Muscle of arm (tissue), 1 donor: ENCODE measurements at regions not wholly inside any gene's neighbourhood (a gene's known extent, or its start where the extent isn't known, plus 50 kb on each side); places are given as distances from the start of the nearest gene placed in this dataset.
"Not testable (repeated sequence)": the region's sequence is repeated elsewhere in the genome, so short reads cannot be mapped to it uniquely, and the experiment has no call there.

Source experiments
- DNase-seq: peaks from one replicate; pipeline ENCODE4 v3.0.0-alpha.2; 2013

DNA sequence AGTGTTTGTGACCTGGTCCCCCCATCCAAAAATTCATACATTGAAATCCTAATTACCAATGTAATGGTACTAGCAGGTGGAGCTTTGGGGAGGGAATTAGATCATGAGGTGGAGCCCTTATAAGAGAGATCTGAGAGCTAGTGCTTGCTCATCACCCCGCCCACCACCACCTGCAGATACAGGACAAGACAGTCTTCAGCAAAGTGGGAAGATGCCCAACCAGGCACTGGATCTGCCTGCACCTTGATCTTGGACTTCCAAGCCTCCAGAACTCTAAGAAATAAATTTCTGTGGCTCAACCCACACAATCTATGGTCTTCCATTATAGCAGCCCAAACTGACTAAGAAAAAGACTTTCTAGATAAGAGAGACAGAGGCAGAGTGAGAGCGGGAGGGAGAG lies 343.4 kb downstream of the LRRIQ3 start:
- DNase-seq: no peak

GRCh38 chr1:73842436-73842835 lies 355.5 kb downstream of the LRRIQ3 start:
- no peak for DNase-seq

DNA sequence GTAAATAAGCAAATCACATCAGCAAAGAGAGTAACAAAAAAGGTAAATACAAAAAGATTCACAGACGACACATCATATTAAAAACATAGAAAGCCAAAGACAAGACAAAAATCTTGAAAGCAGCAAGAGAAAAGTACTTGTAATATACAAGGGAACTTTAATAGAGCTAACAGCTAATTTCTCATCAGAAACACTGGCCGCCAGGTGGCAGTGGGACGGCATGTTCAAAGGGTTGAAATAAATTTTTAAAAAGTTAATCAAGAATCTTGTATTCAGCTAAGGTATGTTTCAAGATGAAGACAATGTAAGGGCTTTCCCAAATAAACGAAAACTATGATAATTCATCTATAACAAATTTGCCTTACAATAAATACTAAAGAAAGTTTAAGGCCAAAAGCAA lies 358.1 kb downstream of the LRRIQ3 start:
- DNase-seq: no peak

DNA sequence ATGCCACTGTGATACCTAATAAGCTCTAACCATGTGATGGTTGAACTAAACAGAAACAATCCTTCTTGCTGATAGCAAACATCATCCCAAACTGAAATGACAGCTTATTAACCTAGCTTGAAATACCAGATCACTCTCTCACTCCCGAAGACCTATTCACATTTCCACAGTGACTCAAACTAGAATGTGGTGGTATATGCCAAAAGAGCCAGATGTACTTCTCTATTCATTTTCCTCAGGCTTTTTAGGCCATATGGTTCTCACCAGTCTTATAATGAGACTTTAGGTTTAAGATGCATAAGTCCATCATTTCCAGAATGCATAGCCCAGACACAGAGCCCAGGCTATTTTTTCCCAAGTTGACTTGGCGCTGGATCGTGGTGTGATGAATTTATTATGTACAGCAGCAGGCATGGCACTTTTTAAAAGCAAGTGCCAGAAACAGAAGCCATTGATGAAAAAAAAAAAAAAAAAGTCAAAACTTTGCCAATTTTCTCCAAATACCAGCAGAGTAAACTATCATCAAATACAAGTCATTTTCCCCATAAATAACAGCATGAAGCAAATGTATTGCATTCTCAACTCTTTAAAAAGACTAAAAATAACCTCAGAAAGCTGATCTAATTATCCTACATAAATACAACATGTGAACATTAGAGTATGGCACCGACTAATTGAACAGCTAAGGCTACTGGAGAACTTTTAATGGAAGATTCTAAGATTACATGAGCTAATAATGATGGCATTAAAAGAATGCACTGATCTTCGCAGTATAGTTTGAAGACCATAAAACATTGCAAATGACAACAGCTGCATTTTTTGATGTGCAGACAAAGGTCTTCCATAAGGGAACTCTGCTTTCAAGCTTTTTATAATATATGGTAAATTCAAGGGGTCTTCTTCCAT lies 365.4 kb downstream of the LRRIQ3 start:
- no peak for DNase-seq

DNA sequence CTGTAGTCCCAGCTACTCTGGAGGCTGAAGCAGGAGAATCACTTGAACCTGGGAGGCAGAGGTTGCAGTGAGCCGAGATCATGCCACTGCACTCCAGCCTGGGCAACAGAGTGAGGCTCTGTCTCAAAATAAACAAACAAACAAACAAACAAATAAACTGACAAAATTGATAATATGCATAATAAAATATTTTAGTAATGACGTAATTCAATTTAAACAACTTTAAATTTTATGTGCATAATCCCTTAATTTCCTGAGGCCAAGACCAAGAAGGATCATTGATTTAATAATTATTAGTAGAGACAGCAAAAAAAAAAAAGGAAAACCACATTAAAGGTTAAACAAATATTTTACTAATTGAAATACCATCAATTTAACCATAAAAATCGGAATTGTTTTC lies 370.7 kb downstream of the LRRIQ3 start:
- not testable (repeated sequence) for DNase-seq

DNA sequence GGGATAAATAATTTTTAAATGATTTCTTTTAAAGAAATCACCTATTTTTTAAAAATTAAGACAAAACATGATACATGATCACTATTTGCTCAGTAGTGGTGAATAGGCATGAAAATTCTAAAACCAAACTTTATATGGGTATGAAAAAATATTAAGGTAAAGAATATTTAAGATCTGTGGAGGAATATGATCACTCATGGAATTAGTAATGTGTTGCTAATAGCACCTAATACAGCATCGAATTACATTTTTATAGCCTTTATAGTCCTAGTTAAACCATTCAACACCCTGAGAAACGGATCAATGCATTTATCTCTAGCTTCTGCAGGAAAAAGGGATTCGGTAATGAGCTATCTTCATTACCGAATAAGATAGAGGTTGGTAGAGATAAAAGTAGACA lies 373.9 kb downstream of the LRRIQ3 start:
- no peak for DNase-seq

- no peak for DNase-seq
Observed at GRCh38 chr1:73821520-73821919, 376.5 kb downstream of the LRRIQ3 start.

DNA sequence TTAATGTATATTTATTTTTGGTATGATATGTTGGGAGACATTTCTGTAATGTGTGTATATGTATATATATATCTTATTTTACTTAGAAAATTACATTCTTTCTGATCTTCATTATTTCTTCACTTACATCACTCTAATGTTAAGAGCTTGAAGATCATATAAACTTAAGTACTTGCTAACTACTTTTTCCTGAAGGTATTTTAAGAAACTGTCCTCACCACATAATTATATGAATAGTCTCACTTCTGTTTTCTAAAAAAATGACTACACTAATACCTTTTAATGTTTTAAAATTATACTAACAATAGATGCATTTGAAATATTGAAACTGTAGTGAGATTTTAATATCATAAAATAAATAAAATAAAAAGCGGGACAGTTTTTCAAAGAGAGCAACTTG lies 377.1 kb downstream of the LRRIQ3 start:
- no peak for DNase-seq

DNA sequence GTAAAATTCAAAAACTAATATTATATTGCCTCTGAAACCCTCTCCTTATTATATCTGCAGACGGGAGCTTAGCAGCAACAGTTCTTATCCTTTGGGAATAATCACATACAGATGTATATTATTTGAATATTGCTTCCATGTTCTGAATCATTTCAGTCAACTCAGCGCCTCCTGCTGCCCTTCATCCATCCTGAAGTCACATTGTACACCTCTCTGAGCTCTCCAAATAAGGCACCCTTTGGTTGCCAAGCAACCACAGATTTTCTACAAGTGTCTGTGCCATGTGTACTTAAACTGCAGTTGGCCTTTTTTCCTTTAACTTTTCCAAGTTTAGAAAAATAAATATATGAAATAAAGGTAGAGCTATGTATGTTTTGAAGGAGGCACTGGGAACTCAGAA lies 384.3 kb downstream of the LRRIQ3 start:
- DNase-seq: peak; percentile 63

DNA sequence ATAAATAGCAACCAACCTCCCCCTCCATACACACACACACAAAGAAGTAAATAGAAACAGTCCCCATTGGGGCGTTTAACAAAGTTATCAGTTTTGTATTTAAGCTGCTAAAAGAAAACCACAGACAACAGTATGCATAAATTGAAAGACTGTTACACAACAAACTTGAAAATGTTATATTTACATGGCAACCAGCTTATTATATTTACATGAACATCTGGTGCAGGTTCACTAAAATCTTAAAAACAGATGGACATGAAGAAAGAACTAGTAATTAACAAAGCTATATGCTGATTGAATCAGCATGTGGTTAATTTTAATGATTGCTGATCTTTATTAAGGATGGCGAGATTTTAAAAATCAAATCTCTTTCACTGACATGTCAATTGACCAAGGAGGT lies 384.7 kb downstream of the LRRIQ3 start:
- no peak for DNase-seq

DNA sequence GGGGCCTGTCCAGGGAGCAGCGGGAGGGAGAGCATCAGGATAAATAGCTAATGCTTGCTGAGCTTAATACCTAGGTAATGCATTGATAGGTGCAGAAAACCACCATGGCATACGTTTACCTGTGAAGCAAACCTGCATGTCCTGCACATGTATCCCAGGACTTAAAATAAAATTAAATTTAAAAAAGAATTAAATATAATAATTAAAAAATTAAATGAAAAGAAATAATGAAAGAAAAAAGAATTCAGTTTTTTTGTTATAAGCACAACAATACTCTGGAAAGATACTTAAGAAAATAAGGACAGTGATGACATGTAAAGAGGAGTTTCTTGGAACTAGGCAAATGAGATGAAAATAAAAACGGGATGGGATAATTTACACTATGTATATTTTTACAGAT lies 386.2 kb downstream of the LRRIQ3 start:
- no peak for DNase-seq

DNA sequence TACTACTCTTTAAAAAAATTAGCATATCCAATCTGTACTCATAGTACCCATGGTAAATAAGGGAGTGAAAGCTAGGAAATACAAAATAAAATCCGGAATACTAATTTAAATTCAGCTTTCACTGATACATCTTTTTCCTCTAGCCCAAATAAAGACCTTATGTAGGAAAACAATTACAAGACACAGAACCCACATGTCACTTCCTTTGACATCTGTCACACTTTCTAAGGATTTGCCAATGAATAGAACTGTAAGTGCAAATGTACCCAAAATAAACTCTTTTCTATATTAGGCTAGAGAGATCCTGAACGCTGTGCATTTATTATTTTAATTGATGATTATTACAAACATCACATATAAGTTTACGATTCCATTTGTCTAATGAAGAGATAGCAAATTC lies 393.0 kb downstream of the LRRIQ3 start:
- no peak for DNase-seq

- DNase-seq: no peak
Observed at GRCh38 chr1:73803380-73803779, 394.6 kb downstream of the LRRIQ3 start.

DNA sequence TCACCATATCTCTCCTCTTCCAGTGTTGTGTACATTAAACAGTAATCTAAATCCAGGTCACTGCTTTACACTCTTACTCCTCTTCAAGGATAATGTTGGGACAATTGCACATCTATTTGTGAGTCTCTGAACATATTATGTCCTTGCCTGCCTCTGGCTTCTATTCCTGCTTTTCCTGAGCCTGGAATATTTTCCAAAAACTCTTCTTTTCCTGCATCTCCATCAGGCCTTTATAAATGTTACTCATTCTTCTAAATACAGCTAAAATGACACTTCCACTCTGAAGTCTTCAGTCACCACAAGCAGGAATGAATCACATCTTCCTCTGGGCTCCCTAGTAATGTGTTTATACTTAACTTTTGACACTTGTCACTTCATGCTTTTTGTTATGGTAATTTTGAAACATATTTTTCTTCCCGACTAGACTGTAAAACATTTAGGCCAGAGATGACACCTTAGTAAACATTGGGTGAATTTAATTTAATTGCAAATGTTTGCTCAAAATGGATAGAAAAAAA lies 396.0 kb downstream of the LRRIQ3 start:
- no peak for DNase-seq

DNA sequence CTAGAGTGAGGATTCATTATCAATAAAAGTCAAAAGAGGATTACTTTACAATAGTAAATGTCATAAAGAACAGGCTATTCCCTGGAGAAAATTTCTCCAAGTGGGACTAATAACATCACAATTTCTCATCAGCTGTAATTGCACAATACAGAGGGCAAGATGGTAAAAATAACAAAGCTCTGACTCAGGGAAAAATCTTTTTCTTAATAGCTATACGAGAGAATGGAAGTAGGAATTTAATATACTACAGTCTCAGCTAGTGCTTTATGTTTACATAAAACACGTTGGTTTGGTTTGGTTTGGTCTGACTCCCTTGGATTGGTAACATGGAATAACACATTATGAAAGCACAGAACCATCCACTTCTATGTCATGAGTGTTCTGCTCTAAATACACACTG lies 397.6 kb downstream of the LRRIQ3 start:
- DNase-seq: no peak

DNA sequence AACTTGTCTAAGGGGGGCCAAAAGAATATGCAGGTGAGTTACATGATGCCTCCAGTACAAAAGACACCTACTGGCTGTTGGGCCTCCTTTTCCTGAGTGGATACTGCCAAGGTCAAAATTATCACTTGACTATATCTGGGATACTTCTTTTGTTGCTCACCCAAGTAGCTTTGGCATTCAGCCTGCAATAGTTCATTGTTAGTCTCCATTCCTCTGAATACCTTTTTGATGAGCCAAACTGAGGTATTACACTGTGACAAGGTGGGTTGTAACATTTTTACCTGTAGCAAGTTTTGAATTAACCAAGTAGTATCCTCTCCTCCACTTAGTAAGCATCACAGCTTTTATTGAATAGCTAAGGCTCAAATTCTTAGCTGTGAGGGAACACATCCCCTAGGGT lies 408.0 kb downstream of the LRRIQ3 start:
- no peak for DNase-seq

DNA sequence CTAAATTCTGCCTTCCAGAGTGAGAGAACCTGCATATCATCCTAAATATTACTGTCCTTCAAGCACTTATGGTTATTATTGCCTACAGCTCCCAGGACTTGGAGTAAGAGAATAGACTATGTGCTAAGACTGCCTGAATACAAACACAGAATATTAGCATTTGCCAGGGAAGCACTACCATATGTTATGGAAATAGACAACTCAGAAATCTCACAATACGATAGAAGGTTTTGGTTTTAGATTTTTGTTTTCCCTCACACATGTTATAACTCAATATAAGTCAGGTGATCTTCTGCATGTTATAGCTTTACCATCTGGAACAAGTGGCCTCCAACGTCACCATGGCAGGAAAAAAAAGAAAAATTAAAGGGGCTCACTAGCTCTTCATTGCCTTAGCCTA lies 413.9 kb downstream of the LRRIQ3 start:
- peak; percentile 47 for DNase-seq

DNA sequence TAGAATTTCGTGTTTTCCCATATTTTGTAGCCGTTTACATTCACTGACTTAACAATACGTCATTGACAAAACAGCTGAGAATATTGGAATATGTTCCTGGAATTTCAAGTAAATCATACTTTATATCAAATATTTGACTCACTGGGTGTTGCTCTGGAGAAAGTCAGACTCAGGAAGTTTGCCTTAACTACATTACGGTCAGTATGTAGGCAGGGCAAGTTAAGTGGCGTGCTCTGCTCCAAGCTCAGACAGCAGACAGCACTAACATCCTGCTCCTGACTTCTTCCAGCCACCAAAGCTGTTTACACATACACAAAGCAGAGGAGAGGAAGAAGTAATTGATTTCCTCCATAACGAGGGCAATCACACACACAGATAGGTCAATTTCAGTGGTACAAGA lies 414.6 kb downstream of the LRRIQ3 start:
- DNase-seq: peak; percentile 43

GRCh38 chr1:73782901-73783300 lies 415.1 kb downstream of the LRRIQ3 start:
- no peak for DNase-seq

DNA sequence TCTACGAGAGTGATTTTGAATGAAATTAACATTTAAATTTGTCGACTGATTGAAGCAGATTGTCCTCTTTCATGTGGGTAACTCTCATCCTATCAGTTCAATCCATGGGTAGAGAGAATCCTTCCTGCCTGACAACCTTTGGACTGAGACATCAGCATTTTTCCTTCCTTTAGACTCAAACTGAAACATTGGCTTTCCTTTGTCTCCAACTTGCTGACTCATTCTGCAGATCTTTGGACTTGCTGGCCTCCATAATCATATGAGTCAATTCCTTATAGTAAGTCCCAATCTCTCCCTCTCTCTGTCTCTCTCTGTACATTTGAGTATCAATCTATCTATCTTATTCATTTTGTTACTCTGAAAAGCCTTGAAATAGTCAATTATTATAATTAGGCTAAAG lies 416.7 kb downstream of the LRRIQ3 start:
- DNase-seq: no peak

GRCh38 chr1:73778471-73778870 lies 419.5 kb downstream of the LRRIQ3 start:
- DNase-seq: peak; percentile 92

DNA sequence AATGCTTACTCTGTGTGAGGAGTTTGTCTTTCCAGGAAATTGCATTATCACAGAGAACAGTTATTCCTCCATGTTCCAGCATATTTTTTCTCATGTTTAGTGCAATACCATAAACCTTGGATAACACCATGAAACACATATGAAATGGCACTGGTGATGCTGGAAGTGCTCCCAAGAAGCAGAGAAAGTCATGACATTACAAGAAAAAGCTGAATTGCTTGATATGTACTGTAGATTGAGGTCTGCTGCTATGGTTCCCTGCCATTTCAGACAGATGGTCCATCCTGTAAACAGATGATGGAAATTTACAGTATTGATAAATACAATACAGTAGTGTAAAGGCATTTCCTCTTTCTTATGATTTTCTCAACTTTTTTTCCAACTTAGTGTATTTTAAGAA lies 422.1 kb downstream of the LRRIQ3 start:
- DNase-seq: no peak

- DNase-seq: no peak
Observed at GRCh38 chr1:73772941-73773340, 425.0 kb downstream of the LRRIQ3 start.

GRCh38 chr1:73771396-73771795 lies 426.6 kb downstream of the LRRIQ3 start:
- no peak for DNase-seq
